ENCODE measurements at regions not wholly inside any gene's neighbourhood (a gene's known extent, or its start where the extent isn't known, plus 50 kb on each side); places are given as distances from the start of the nearest gene placed in this dataset.

- no peak for TF ChIP-seq ZBTB33 (IDR thresholded peaks at IDR 0.05; ENCODE audit: extremely low read depth, insufficient replicate concordance, low read length)
- no peak for TF ChIP-seq CTCF (IDR thresholded peaks at IDR 0.05 in 2 of 3, conservative IDR thresholded peaks at IDR 0.05 in 1 of 3; ENCODE audit: borderline replicate concordance in 1 of 3, insufficient read depth in 1 of 3, low read depth in 2 of 3, low read length in 2 of 3)
- TF ChIP-seq EZH2phosphoT487 (IDR thresholded peaks at IDR 0.05; ENCODE audit: borderline replicate concordance) = no peak
- TF ChIP-seq EZH2 (IDR thresholded peaks at IDR 0.05) = no peak
- no peak for TF ChIP-seq POLR2AphosphoS5 (IDR thresholded peaks at IDR 0.05; ENCODE audit: low read depth, low read length)
- no peak for TF ChIP-seq JUND (IDR thresholded peaks at IDR 0.05)
- no peak for TF ChIP-seq POLR2A (IDR thresholded peaks at IDR 0.05; ENCODE audit: borderline replicate concordance, extremely low read depth, insufficient read depth, insufficient read length)
- TF ChIP-seq CBX3 (IDR thresholded peaks at IDR 0.05; ENCODE audit: low read depth) = no peak
- TF ChIP-seq RAD21 (IDR thresholded peaks at IDR 0.05; ENCODE audit: low read depth) = no peak
- no peak for TF ChIP-seq EGR1 (IDR thresholded peaks at IDR 0.05; ENCODE audit: low read depth)
These were observed 65.2 kb downstream of the SOX1 start for GRCh38 chr13:112132142-112132541.
